HepG2 (cell line): ENCODE measurements at regions not wholly inside any gene's neighbourhood (a gene's known extent, or its start where the extent isn't known, plus 50 kb on each side); places are given as distances from the start of the nearest gene placed in this dataset.

Source experiments
- ATAC-seq: fragments of 200-7000 bp; cut with Tn5 transposase; 3 replicates; pipeline ENCODE4 v1.9.1; 2020; ENCODE audit warnings: mild to moderate bottlenecking, moderate library complexity
- BruUV-seq: library from RNA; stranded (reverse); fragments of 400-500 nt; replicated peaks from 2 replicates; lab custom pipeline; 2021; lab: Mats Ljungman, UMichigan
- CTCF ChIA-PET: fragments of 300-600 bp; formaldehyde crosslinking; extraction: SDS; loops from one replicate; lab custom pipeline; 2021; ENCODE audit warnings: low total read pairs, inconsistent platforms, low intra/inter-chr PET ratio; lab: Yijun Ruan, JAX
- POLR2A ChIA-PET: fragments of 350-600 bp; sonication (Branson Sonifier 250); formaldehyde crosslinking; loops from one replicate; lab custom pipeline; 2020; ENCODE audit warnings: antibody characterized with exemption, inconsistent platforms; lab: Yijun Ruan, JAX
- DNase-seq: peaks from one replicate; pipeline ENCODE4 v3.0.0-alpha.2; 2015; ENCODE audit warnings: low spot score
- FAIRE-seq: peaks from 3 replicates; lab custom pipeline; 2011; peaks lifted over from hg19 to GRCh38; lab: Jason Lieb, UNC
- H2AFZ ChIP-seq: one replicate; pipeline ENCODE4 v1.6.1; 2011; ENCODE audit warnings: low read length, inconsistent platforms
- H3K27ac ChIP-seq: fragments of 300-600 bp; 3 replicates; pipeline ENCODE4 v1.8.0; 2011; ENCODE audit warnings: mixed run types, mild to moderate bottlenecking, mixed read lengths, low read length, inconsistent platforms; ENCODE audit not compliant: insufficient read depth; ENCODE audit errors: extremely low read length
- H3K27me3 ChIP-seq, 2 experiments: fragments of 200-600 bp in 1 of 2; 2 replicates in 1 of 2; 3 replicates in 1 of 2; pipeline versions ENCODE4 v1.6.0 to v1.8.0; 2011; ENCODE audit warnings: low read length in 2 of 2, mild to moderate bottlenecking in 2 of 2, moderate library complexity in 2 of 2, inconsistent platforms in 1 of 2; ENCODE audit not compliant: insufficient read depth in 2 of 2, control insufficient read depth in 1 of 2
- H3K36me3 ChIP-seq, 2 experiments: fragments of 200-600 bp in 1 of 2; replicated peaks in 1 of 2; 2 replicates in 1 of 2; 3 replicates in 1 of 2; pipeline versions ENCODE4 v1.5.1 to v1.8.0; 2011; ENCODE audit warnings: low read length in 2 of 2, inconsistent platforms in 1 of 2; ENCODE audit not compliant: insufficient read depth in 2 of 2, control insufficient read depth in 1 of 2
- H3K4me1 ChIP-seq: 2 replicates; pipeline ENCODE4 v1.5.1; 2012; ENCODE audit warnings: low read length, inconsistent platforms; ENCODE audit not compliant: insufficient read depth
- H3K4me2 ChIP-seq: 2 replicates; pipeline ENCODE4 v1.6.0; 2011; ENCODE audit warnings: low read depth, low read length, inconsistent platforms
- H3K4me3 ChIP-seq, 3 experiments: fragments of 200-600 bp in 1 of 3; sonication (generic), shearing (Covaris generic) in 1 of 3; replicated peaks in 1 of 3; 2 replicates each; pipeline ENCODE4 v1.5.1; 2011 to 2016; ENCODE audit warnings: low read length in 3 of 3, inconsistent platforms in 2 of 3, low read depth in 2 of 3, mild to moderate bottlenecking in 2 of 3, control low read depth in 1 of 3, mixed read lengths in 1 of 3; ENCODE audit not compliant: insufficient read depth in 1 of 3
- H3K79me2 ChIP-seq: one replicate; pipeline ENCODE4 v1.6.1; 2011; ENCODE audit warnings: low read length, inconsistent platforms; ENCODE audit not compliant: insufficient read depth
- H3K9ac ChIP-seq: 2 replicates; pipeline ENCODE4 v1.6.0; 2011; ENCODE audit warnings: mild to moderate bottlenecking, low read depth, low read length, inconsistent platforms; ENCODE audit not compliant: insufficient read depth
- H3K9me3 ChIP-seq: 2 replicates; pipeline ENCODE4 v1.5.1; 2012; ENCODE audit warnings: mild to moderate bottlenecking, low read length
- H4K20me1 ChIP-seq: 2 replicates; pipeline ENCODE4 v1.6.0; 2011; ENCODE audit warnings: inconsistent platforms, mild to moderate bottlenecking, low read length, moderate library complexity; ENCODE audit not compliant: insufficient read depth
- ASH2L ChIP-seq: fragments of 300-600, 200-600 bp; sonication (generic); IDR thresholded peaks from 2 replicates; pipeline ENCODE4 v1.7.0; 2017; ENCODE audit warnings: low read depth, mild to moderate bottlenecking, moderate library complexity, mixed read lengths, low read length; ENCODE audit not compliant: insufficient read length
- HNRNPLL ChIP-seq: fragments of 200-400 bp; formaldehyde crosslinking; IDR thresholded peaks from 2 replicates; pipeline ENCODE4 v1.6.1; 2017; ENCODE audit warnings: mild to moderate bottlenecking, low read depth, low read length; ENCODE audit not compliant: poor library complexity, severe bottlenecking
- LBX2 ChIP-seq: sonication (generic); formaldehyde crosslinking; IDR thresholded peaks from 2 replicates; pipeline ENCODE4 v1.5.0; 2020; ENCODE audit warnings: missing genetic modification reagents, mild to moderate bottlenecking, borderline replicate concordance
- PLSCR1 ChIP-seq: sonication (generic); formaldehyde crosslinking; IDR thresholded peaks from 2 replicates; pipeline ENCODE4 v1.5.0; 2020; ENCODE audit warnings: missing genetic modification reagents, mild to moderate bottlenecking, borderline replicate concordance
- SSRP1 ChIP-seq: IDR thresholded peaks from 2 replicates; pipeline ENCODE4 v1.6.1; 2016; ENCODE audit warnings: control low read depth
- TBP ChIP-seq: sonication (generic); formaldehyde crosslinking; IDR thresholded peaks from 2 replicates; pipeline ENCODE4 v1.5.0; 2020; ENCODE audit warnings: missing genetic modification reagents
- ZBTB46 ChIP-seq: sonication (generic); formaldehyde crosslinking; IDR thresholded peaks from 2 replicates; pipeline ENCODE4 v1.4.0; 2020; ENCODE audit warnings: mild to moderate bottlenecking, missing genetic modification reagents, borderline replicate concordance
- ZC3H4 ChIP-seq: sonication (generic); formaldehyde crosslinking; IDR thresholded peaks from 2 replicates; pipeline ENCODE4 v1.4.0; 2020; ENCODE audit warnings: missing genetic modification reagents, borderline replicate concordance
- ZNF709 ChIP-seq: sonication (generic); formaldehyde crosslinking; IDR thresholded peaks from 2 replicates; pipeline ENCODE4 v1.5.0; 2020; ENCODE audit warnings: mild to moderate bottlenecking, missing genetic modification reagents
- WGBS: methylation state at CpG from one replicate; pipeline ENCODE4 v1.1.6; 2017; ENCODE audit warnings: low lambda C conversion rate; 5-methylcytosine and 5-hydroxymethylcytosine counted together
- in situ Hi-C: cut with HindIII; loops from 2 replicates; pipeline ENCODE4 v1.10.0; 2017; ENCODE audit warnings: low pct_unique_long_range_greater_than_20kb; ENCODE audit not compliant: extremely low pct_ligation_motif_present
- intact Hi-C: fragments of 100-400 bp; cut with micrococcal nuclease; formaldehyde crosslinking; loops from one replicate; pipeline ENCODE4 v1.10.0; 2022; ENCODE audit not compliant: unreplicated experiment

GRCh38 chr6:80467408-80467807 is 360.9 kb downstream of the BCKDHB start:
- no peak for FAIRE-seq
- Histone ChIP-seq H3K4me1 (peaks cover 20% of the 10 kb centered on the region), H3K4me2 (no peak overlapping the region), H3K27ac (no peak overlapping the region), H3K27me3 (no peaks in the 10 kb centered on the region), H3K9me3 (no peaks in the 10 kb centered on the region), H2AFZ (no peak overlapping the region), H3K4me3 (no peak overlapping the region), H3K79me2 (no peaks in the 10 kb centered on the region), H3K9ac (no peak overlapping the region), H4K20me1 (no peaks in the 10 kb centered on the region), H3K36me3 (no peaks in the 10 kb centered on the region)
- ATAC-seq: no peak
- ChIA-PET POLR2A (no interaction called here), CTCF (no interaction called here)
- no peak for DNase-seq
- no peak for TF ChIP-seq ZBTB46 (CRISPR knock-in tag)
- no peak for TF ChIP-seq TBP (CRISPR knock-in tag)
- TF ChIP-seq ZC3H4 (CRISPR knock-in tag): no peak
- no peak for TF ChIP-seq LBX2
- TF ChIP-seq ZNF709 (CRISPR knock-in tag): no peak
- no peak for TF ChIP-seq HNRNPLL
- TF ChIP-seq SSRP1 (CRISPR knock-in tag): no peak
- no peak for TF ChIP-seq PLSCR1 (CRISPR knock-in tag)
- no peak for TF ChIP-seq ASH2L
- no TSS peak for BruUV-seq
- 47% methylated on average over 2 of the region's 2 CpGs for WGBS
- in situ Hi-C loops (no loop called here), intact Hi-C loops (no loop called here)
